ENCODE measurements at regions not wholly inside any gene's neighbourhood (a gene's known extent, or its start where the extent isn't known, plus 50 kb on each side); places are given as distances from the start of the nearest gene placed in this dataset.

DNA sequence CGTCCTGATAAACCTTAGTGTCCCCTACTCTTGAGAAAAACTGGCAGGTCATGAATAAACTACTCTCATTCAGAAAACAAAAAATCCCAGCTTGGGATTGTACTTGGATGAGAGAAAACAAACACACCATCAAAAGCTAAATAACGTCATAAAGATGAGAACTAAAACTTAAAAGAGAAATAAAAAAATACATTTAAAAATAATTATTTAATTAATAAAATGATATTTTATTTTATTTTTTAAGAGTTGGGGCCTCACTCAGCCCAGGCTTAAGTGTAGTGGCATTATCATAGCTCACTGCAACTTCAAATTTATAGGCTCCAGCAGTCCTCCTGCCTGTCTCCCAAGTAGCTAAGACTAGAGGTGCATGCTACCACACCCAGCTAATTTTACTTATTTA lies 125.4 kb upstream of the CA10 start:
- H3K27ac ChIP-seq: no peak overlapping the region
- H3K79me2 ChIP-seq (ENCODE audit: insufficient read depth, low read depth): no peaks in the 10 kb centered on the region
- no peak overlapping the region for H3K4me2 ChIP-seq
- no peaks in the 10 kb centered on the region for H4K20me1 ChIP-seq (ENCODE audit: insufficient read depth)
- no peak overlapping the region for H2AFZ ChIP-seq (ENCODE audit: low read depth)
- no peaks in the 10 kb centered on the region for H3K4me1 ChIP-seq (ENCODE audit: low read depth, poor library complexity, severe bottlenecking)
- no peaks in the 10 kb centered on the region; the same call in 1 of the 2 replicates for H3K36me3 ChIP-seq (ENCODE audit: insufficient read depth)
- H3K27me3 ChIP-seq (ENCODE audit: insufficient read depth, low read depth): no peaks in the 10 kb centered on the region
- H3K4me3 ChIP-seq (IDR thresholded peaks at IDR 0.05; ENCODE audit: insufficient read depth, low read depth, low read length): no peak overlapping the region
- H3K9ac ChIP-seq: no peak overlapping the region
- TF ChIP-seq, protein P1, sequence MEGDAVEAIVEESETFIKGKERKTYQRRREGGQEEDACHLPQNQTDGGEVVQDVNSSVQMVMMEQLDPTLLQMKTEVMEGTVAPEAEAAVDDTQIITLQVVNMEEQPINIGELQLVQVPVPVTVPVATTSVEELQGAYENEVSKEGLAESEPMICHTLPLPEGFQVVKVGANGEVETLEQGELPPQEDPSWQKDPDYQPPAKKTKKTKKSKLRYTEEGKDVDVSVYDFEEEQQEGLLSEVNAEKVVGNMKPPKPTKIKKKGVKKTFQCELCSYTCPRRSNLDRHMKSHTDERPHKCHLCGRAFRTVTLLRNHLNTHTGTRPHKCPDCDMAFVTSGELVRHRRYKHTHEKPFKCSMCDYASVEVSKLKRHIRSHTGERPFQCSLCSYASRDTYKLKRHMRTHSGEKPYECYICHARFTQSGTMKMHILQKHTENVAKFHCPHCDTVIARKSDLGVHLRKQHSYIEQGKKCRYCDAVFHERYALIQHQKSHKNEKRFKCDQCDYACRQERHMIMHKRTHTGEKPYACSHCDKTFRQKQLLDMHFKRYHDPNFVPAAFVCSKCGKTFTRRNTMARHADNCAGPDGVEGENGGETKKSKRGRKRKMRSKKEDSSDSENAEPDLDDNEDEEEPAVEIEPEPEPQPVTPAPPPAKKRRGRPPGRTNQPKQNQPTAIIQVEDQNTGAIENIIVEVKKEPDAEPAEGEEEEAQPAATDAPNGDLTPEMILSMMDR (conservative IDR thresholded peaks at IDR 0.05; ENCODE audit: low read depth, low read length): no peak

DNA sequence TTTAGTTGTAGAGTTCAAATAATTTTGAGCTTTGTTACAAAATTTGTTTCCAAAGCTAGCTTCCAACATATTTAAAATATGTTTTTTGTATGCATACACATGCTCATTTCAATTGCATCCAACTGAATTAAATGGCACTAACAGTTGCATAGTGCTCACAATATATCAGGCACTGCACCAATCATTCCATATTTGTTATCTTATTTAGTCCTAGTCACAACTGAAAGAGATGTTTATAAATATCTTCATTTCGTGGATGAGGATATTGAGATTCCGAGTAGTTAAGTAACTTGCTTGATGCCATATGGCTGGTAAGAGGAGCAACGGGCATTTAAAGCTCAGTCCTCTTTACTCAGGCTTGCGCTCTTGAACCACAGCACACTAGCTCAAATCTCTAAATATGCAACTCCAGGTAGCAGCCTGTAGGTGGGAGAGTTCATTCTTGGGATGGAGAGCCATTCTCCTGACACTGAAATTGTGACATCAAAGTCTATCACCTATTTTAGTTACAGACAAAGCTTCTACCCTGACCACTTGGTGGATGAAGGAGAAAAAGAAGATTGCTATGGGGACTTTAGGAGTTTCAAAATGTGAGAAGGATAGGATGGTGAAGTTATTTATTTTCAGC lies 118.0 kb upstream of the CA10 start:
- H3K27me3 ChIP-seq (ENCODE audit: insufficient read depth, low read depth): no peaks in the 10 kb centered on the region
- no peak overlapping the region for H3K4me2 ChIP-seq
- H2AFZ ChIP-seq (ENCODE audit: low read depth): no peak overlapping the region
- H3K79me2 ChIP-seq (ENCODE audit: insufficient read depth, low read depth): no peaks in the 10 kb centered on the region
- no peaks in the 10 kb centered on the region for H4K20me1 ChIP-seq (ENCODE audit: insufficient read depth)
- H3K9ac ChIP-seq: no peak overlapping the region
- TF ChIP-seq, protein P1 (conservative IDR thresholded peaks at IDR 0.05; ENCODE audit: low read depth, low read length): no peak
- no peak overlapping the region for H3K27ac ChIP-seq
- H3K4me1 ChIP-seq (ENCODE audit: low read depth, poor library complexity, severe bottlenecking): no peaks in the 10 kb centered on the region
- H3K4me3 ChIP-seq (IDR thresholded peaks at IDR 0.05; ENCODE audit: insufficient read depth, low read depth, low read length): no peak overlapping the region
- no peaks in the 10 kb centered on the region for H3K36me3 ChIP-seq (ENCODE audit: insufficient read depth)

DNA sequence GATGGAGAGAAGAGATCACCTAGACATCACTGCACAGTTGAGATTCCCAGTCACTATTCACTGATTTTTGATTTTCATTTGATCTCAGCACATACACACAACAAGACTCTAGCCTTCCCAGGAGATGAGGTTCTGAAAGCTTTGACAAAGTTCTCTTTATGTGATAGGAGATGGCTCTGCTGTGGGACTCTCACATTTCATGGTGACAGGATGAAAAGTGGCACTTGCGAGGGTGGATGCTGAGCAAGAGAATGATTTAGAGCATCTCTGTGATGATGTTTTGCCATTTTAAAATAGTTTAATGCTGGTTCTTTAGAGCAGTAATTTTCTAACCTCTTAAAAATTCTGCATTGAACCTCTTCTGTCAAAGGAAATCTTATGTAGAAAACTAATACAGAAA lies 113.3 kb upstream of the CA10 start:
- Histone ChIP-seq H3K36me3 (ENCODE audit: insufficient read depth) (no peaks in the 10 kb centered on the region), H3K4me2 (no peak overlapping the region), H3K27ac (no peak overlapping the region), H2AFZ (ENCODE audit: low read depth) (no peak overlapping the region), H3K4me3 (IDR thresholded peaks at IDR 0.05; ENCODE audit: insufficient read depth, low read depth, low read length) (no peak overlapping the region), H3K27me3 (ENCODE audit: insufficient read depth, low read depth) (no peaks in the 10 kb centered on the region), H3K4me1 (ENCODE audit: low read depth, poor library complexity, severe bottlenecking) (no peaks in the 10 kb centered on the region), H4K20me1 (ENCODE audit: insufficient read depth) (no peaks in the 10 kb centered on the region), H3K9ac (no peak overlapping the region), H3K79me2 (ENCODE audit: insufficient read depth, low read depth) (no peaks in the 10 kb centered on the region)
- TF ChIP-seq, protein P1 (conservative IDR thresholded peaks at IDR 0.05; ENCODE audit: low read depth, low read length): no peak

DNA sequence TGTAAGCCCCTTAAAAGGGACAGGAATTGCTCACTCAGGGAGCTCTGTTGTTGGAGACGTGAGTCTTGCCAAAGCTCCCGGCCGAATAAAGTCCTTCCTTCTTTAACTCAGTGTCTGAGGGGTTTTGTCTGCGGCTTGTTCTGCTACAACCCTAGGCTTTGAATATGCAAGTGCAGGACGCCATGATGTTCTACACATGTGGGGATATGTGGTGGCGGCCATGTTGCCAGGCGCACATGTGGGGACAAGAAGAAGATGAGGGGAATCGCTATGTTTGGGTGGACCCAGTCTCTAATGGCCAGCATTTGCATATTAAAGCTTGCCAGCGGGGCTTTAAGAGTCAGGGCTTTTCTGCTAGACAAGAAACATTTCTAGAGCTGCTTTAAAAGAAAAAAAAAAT lies 96.8 kb upstream of the CA10 start:
- H3K79me2 ChIP-seq (ENCODE audit: insufficient read depth, low read depth): no peaks in the 10 kb centered on the region
- no peak overlapping the region for H2AFZ ChIP-seq (ENCODE audit: low read depth)
- H3K36me3 ChIP-seq (ENCODE audit: insufficient read depth): no peaks in the 10 kb centered on the region
- no peak overlapping the region for H3K9ac ChIP-seq
- no peaks in the 10 kb centered on the region for H4K20me1 ChIP-seq (ENCODE audit: insufficient read depth)
- no peaks in the 10 kb centered on the region for H3K27me3 ChIP-seq (ENCODE audit: insufficient read depth, low read depth)
- no peak overlapping the region for H3K27ac ChIP-seq
- H3K4me2 ChIP-seq: no peak overlapping the region
- no peaks in the 10 kb centered on the region for H3K4me1 ChIP-seq (ENCODE audit: low read depth, poor library complexity, severe bottlenecking)
- no peak overlapping the region for H3K4me3 ChIP-seq (IDR thresholded peaks at IDR 0.05; ENCODE audit: insufficient read depth, low read depth, low read length)
- TF ChIP-seq, protein P1 (conservative IDR thresholded peaks at IDR 0.05; ENCODE audit: low read depth, low read length): no peak
